GM23248 (cell line): ENCODE measurements at regions not wholly inside any gene's neighbourhood (a gene's known extent, or its start where the extent isn't known, plus 50 kb on each side); places are given as distances from the start of the nearest gene placed in this dataset.

Experiments used
- DNase-seq: peaks from one replicate; pipeline ENCODE4 v3.0.0-alpha.2; 2015
- H2AFZ ChIP-seq: fragments of 200-600 bp; sonication (generic); 2 replicates; pipeline ENCODE4 v1.6.1; 2016; ENCODE audit warnings: antibody characterized with exemption
- H3F3A ChIP-seq: fragments of 200-600 bp; sonication (generic); 2 replicates; pipeline ENCODE4 v1.6.1; 2016; ENCODE audit warnings: mild to moderate bottlenecking, antibody characterized with exemption, mixed run types; ENCODE audit not compliant: insufficient read depth
- H3K27ac ChIP-seq: fragments of 200-600 bp; sonication (generic); 2 replicates; pipeline ENCODE4 v1.5.1; 2016; ENCODE audit warnings: mild to moderate bottlenecking
- H3K27me3 ChIP-seq: fragments of 200-600 bp; sonication (generic); replicated peaks from 2 replicates; pipeline ENCODE4 v1.6.1; 2016; ENCODE audit warnings: mild to moderate bottlenecking; ENCODE audit not compliant: insufficient read depth
- H3K36me3 ChIP-seq: fragments of 200-600 bp; sonication (generic); 2 replicates; pipeline ENCODE4 v1.6.1; 2016; ENCODE audit warnings: low read depth, mild to moderate bottlenecking
- H3K4me1 ChIP-seq: fragments of 200-600 bp; sonication (generic); 2 replicates; pipeline ENCODE4 v1.6.1; 2016; ENCODE audit warnings: mild to moderate bottlenecking; ENCODE audit not compliant: insufficient read depth
- H3K4me2 ChIP-seq: fragments of 200-600 bp; sonication (generic); one replicate; pipeline ENCODE4 v1.6.1; 2016; ENCODE audit warnings: mild to moderate bottlenecking; ENCODE audit not compliant: unreplicated experiment
- H3K4me3 ChIP-seq: fragments of 200-600 bp; sonication (generic); 2 replicates; pipeline ENCODE4 v1.5.1; 2016; ENCODE audit warnings: mild to moderate bottlenecking
- H3K79me2 ChIP-seq: fragments of 200-600 bp; sonication (generic); 2 replicates; pipeline ENCODE4 v1.6.1; 2016; ENCODE audit warnings: mild to moderate bottlenecking; ENCODE audit not compliant: insufficient read depth
- H3K9ac ChIP-seq: fragments of 200-600 bp; sonication (generic); 2 replicates; pipeline ENCODE4 v1.6.1; 2016; ENCODE audit warnings: mild to moderate bottlenecking
- H3K9me2 ChIP-seq: fragments of 200-600 bp; sonication (generic); 2 replicates; pipeline ENCODE4 v1.6.1; 2016; ENCODE audit warnings: mixed run types, mild to moderate bottlenecking, moderate library complexity; ENCODE audit not compliant: insufficient read depth
- H3K9me3 ChIP-seq: fragments of 200-600 bp; sonication (generic); one replicate; pipeline ENCODE4 v1.6.1; 2017; ENCODE audit warnings: low read depth
- H4K20me1 ChIP-seq: fragments of 200-600 bp; sonication (generic); 2 replicates; pipeline ENCODE4 v1.6.0; 2016; ENCODE audit not compliant: insufficient read depth
- EZH2 ChIP-seq: fragments of 200-600 bp; sonication (generic); IDR thresholded peaks from 2 replicates; pipeline ENCODE4 v1.6.1; 2018; ENCODE audit warnings: antibody characterized with exemption, mild to moderate bottlenecking; ENCODE audit not compliant: insufficient read depth, poor library complexity, severe bottlenecking
- EZH2phosphoT487 ChIP-seq: fragments of 200-600 bp; sonication (generic); IDR thresholded peaks from 2 replicates; pipeline ENCODE4 v1.6.1; 2018; ENCODE audit warnings: antibody characterized with exemption, moderate library complexity, mild to moderate bottlenecking, low read depth; ENCODE audit not compliant: insufficient read depth
- WGBS, 2 experiments: methylation state at CpG; one replicate each; pipeline ENCODE4 v1.1.6; 2015 to 2017; ENCODE audit warnings: low lambda C conversion rate in 2 of 2, low coverage in 1 of 2; ENCODE audit errors: missing lambda C conversion rate in 2 of 2; 5-methylcytosine and 5-hydroxymethylcytosine counted together
- in situ Hi-C: fragments of 300-500 bp; cut with MboI; formaldehyde crosslinking; loops from 2 replicates; pipeline ENCODE4 v1.15.0; 2020

GRCh38 chr2:22382479-22383169, 1002.4 kb upstream of the KLHL29 start:
- Histone ChIP-seq H3F3A (no peaks in the 10 kb centered on the region), H3K4me2 (no peak overlapping the region), H3K27ac (no peak overlapping the region), H3K9ac (no peak overlapping the region), H2AFZ (no peak overlapping the region), H3K4me1 (no peaks in the 10 kb centered on the region), H4K20me1 (no peaks in the 10 kb centered on the region), H3K9me2 (no peaks in the 10 kb centered on the region), H3K4me3 (no peak overlapping the region), H3K36me3 (no peaks in the 10 kb centered on the region), H3K79me2 (no peaks in the 10 kb centered on the region), H3K27me3 (no peaks in the 10 kb centered on the region), H3K9me3 (no peaks in the 10 kb centered on the region)
- 24% methylated on average over 11 of the region's 11 CpGs for WGBS, 2 experiments
- no peak for DNase-seq
- no peak for TF ChIP-seq EZH2
- no peak for TF ChIP-seq EZH2phosphoT487
- in situ Hi-C loops = no loop called here

- Histone ChIP-seq H3K9me3 (no peaks in the 10 kb centered on the region), H2AFZ (no peak overlapping the region), H3K79me2 (no peaks in the 10 kb centered on the region), H3K4me3 (no peak overlapping the region), H3K9me2 (no peaks in the 10 kb centered on the region), H4K20me1 (no peaks in the 10 kb centered on the region), H3K4me1 (no peaks in the 10 kb centered on the region), H3K27me3 (no peaks in the 10 kb centered on the region), H3K36me3 (no peaks in the 10 kb centered on the region), H3K27ac (no peak overlapping the region), H3K4me2 (no peak overlapping the region), H3F3A (no peaks in the 10 kb centered on the region), H3K9ac (no peak overlapping the region)
- TF ChIP-seq EZH2 (no peak), EZH2phosphoT487 (no peak)
- in situ Hi-C loops = no loop called here
- 9 to 16% methylated on average over 2 of the region's 2 CpGs for WGBS, 2 experiments
- DNase-seq = no peak
Observed at GRCh38 chr2:22397847-22398246, 987.1 kb upstream of the KLHL29 start.

- Histone ChIP-seq H3K4me3 (no peak overlapping the region), H3K36me3 (no peaks in the 10 kb centered on the region), H2AFZ (no peak overlapping the region), H3F3A (no peaks in the 10 kb centered on the region), H3K79me2 (no peaks in the 10 kb centered on the region), H3K9ac (no peak overlapping the region), H3K4me1 (no peaks in the 10 kb centered on the region), H3K9me3 (no peaks in the 10 kb centered on the region), H3K27me3 (no peaks in the 10 kb centered on the region), H3K27ac (no peak overlapping the region), H4K20me1 (no peaks in the 10 kb centered on the region), H3K9me2 (no peaks in the 10 kb centered on the region), H3K4me2 (no peak overlapping the region)
- WGBS, 2 experiments = 12 to 23% methylated on average over 1 of the region's 1 CpG
- TF ChIP-seq EZH2phosphoT487 = no peak
- TF ChIP-seq EZH2 = no peak
- in situ Hi-C loops = no loop called here
- no peak for DNase-seq
Observed at GRCh38 chr2:22403748-22404147, 981.2 kb upstream of the KLHL29 start.

- Histone ChIP-seq H3K79me2 (no peaks in the 10 kb centered on the region), H3K4me3 (no peak overlapping the region), H3K4me1 (no peaks in the 10 kb centered on the region), H3F3A (no peaks in the 10 kb centered on the region), H3K9ac (no peak overlapping the region), H3K4me2 (no peak overlapping the region), H3K27ac (no peak overlapping the region), H3K36me3 (no peaks in the 10 kb centered on the region), H3K9me2 (no peaks in the 10 kb centered on the region), H3K9me3 (no peaks in the 10 kb centered on the region), H2AFZ (no peak overlapping the region), H4K20me1 (no peaks in the 10 kb centered on the region), H3K27me3 (no peaks in the 10 kb centered on the region)
- 12 to 13% methylated on average over 2 of the region's 2 CpGs for WGBS, 2 experiments
- TF ChIP-seq EZH2phosphoT487 = no peak
- no peak for TF ChIP-seq EZH2
- DNase-seq = no peak
- in situ Hi-C loops = no loop called here
Observed at GRCh38 chr2:22406625-22407024, 978.4 kb upstream of the KLHL29 start.

- H3K4me2 ChIP-seq = no peak overlapping the region
- H3K79me2 ChIP-seq = no peaks in the 10 kb centered on the region
- H3K4me3 ChIP-seq = no peak overlapping the region
- H3K9me2 ChIP-seq = no peaks in the 10 kb centered on the region
- H3K9me3 ChIP-seq = peaks cover 7% of the 10 kb centered on the region
- in situ Hi-C loops = no loop called here
- H3K27me3 ChIP-seq = no peaks in the 10 kb centered on the region
- H3K9ac ChIP-seq = no peak overlapping the region
- H3K4me1 ChIP-seq = no peaks in the 10 kb centered on the region
- no peak overlapping the region for H3K27ac ChIP-seq
- no peaks in the 10 kb centered on the region for H3K36me3 ChIP-seq
- TF ChIP-seq EZH2 (no peak), EZH2phosphoT487 (no peak)
- no peak for DNase-seq
- H3F3A ChIP-seq = no peaks in the 10 kb centered on the region
- H4K20me1 ChIP-seq = no peaks in the 10 kb centered on the region
- H2AFZ ChIP-seq = no peak overlapping the region
Observed at GRCh38 chr2:22420076-22420475, 964.9 kb upstream of the KLHL29 start.
